ENCODE measurements at regions not wholly inside any gene's neighbourhood (a gene's known extent, or its start where the extent isn't known, plus 50 kb on each side); places are given as distances from the start of the nearest gene placed in this dataset.

GRCh38 chr13:73334445-73334844, 275.6 kb downstream of the KLF5 start:
- TF ChIP-seq POLR2A (IDR thresholded peaks at IDR 0.05; ENCODE audit: low read depth), result no peak
- TF ChIP-seq POLR2AphosphoS5 (IDR thresholded peaks at IDR 0.05), result no peak

Measured in esophagus muscularis mucosa (tissue), 2 donors.